Heart left ventricle (tissue), 13 donors: ENCODE measurements at regions not wholly inside any gene's neighbourhood (a gene's known extent, or its start where the extent isn't known, plus 50 kb on each side); places are given as distances from the start of the nearest gene placed in this dataset.
"Not testable (repeated sequence)": the region's sequence is repeated elsewhere in the genome, so short reads cannot be mapped to it uniquely, and the experiment has no call there.

Experiments
- CTCF ChIP-seq, 12 donors: fragments of 200-600 bp; sonication (generic) in 4 of 12; IDR thresholded peaks; one replicate each; pipeline versions ENCODE4 v1.5.0 to v1.8.0; 2018 to 2022; ENCODE audit warnings: antibody characterized with exemption in 12 of 12, mild to moderate bottlenecking in 5 of 12
- POLR2A ChIP-seq, 2 donors: fragments of 450-650 bp; IDR thresholded peaks; one replicate each; pipeline ENCODE4 v1.6.1; 2017; ENCODE audit warnings: antibody characterized with exemption in 2 of 2, mild to moderate bottlenecking in 2 of 2, moderate library complexity in 2 of 2
- donor health status: ischemic (EF 13 %, LVEDD 7.1; RV severe dilation, severe dysfunction).
- donor health status: DM: no; HTN: yes; CAD: no.
- donor health status: DM: no; HTN: no; CAD: no.
- donor health status: ischemic (EF 25% LVEDD 6.9; RV normal size, moderate dysfunction).
- donor health status: ischemic (EF 25% LVEDD 5.7; RV mildly dilated, moderate dysfunction).
- donor health status: ischemic (EF 35%, LVEDD 5.7; RV mildly dilated, moderate dysfunction).
- donor health status: nonischemic (EF 11% LVEDD 7.7; RV severe dilation, severe dysfunction).
- donor health status: DM: yes; HTN: yes; CAD: no.
- donor health status: PGD.
- donor health status: ischemic (EF 29% LVEDD 5.4; RV normal size, mild dysfunction).
- donor health status: nonischemic (EF 23%, LVEDD 6.1; RV moderate dilation, normal function).

GRCh38 chrX:28120580-28121245 is 139.5 kb upstream of the DCAF8L1 start:
- not testable (repeated sequence) for TF ChIP-seq CTCF, POLR2A (IDR thresholded peaks at IDR 0.05)
